B cell (primary cell): ENCODE measurements at regions not wholly inside any gene's neighbourhood (a gene's known extent, or its start where the extent isn't known, plus 50 kb on each side); places are given as distances from the start of the nearest gene placed in this dataset.

Source experiments
- ATAC-seq: fragments of 200-7000 bp; cut with Tn5 transposase; one replicate; pipeline ENCODE4 v1.10.0; 2021; ENCODE audit warnings: low read depth, mild to moderate bottlenecking, moderate number of reproducible peaks, moderate library complexity
- CTCF ChIA-PET: fragments of 350-600 bp; sonication (Branson Sonifier 250); formaldehyde crosslinking; loops from one replicate; lab custom pipeline; 2021; ENCODE audit warnings: antibody characterized with exemption, inconsistent platforms; lab: Charles Lee
- POLR2A ChIA-PET: fragments of 350-600 bp; sonication (Branson Sonifier 250); formaldehyde crosslinking; loops from one replicate; lab custom pipeline; 2021; ENCODE audit warnings: antibody characterized with exemption; lab: Charles Lee
- DNase-seq: peaks from one replicate; pipeline ENCODE4 v3.0.0; 2013
- H2AFZ ChIP-seq: 2 replicates; pipeline ENCODE4 v1.6.1; 2012; ENCODE audit warnings: mild to moderate bottlenecking, low read depth, low read length; ENCODE audit not compliant: insufficient read depth, poor library complexity, severe bottlenecking
- H3K27ac ChIP-seq, 2 donors: 1 replicate in 1 of 2; 2 replicates in 1 of 2; pipeline ENCODE4 v1.5.1; 2012 to 2013; ENCODE audit warnings: low read length in 2 of 2, mild to moderate bottlenecking in 2 of 2, moderate library complexity in 1 of 2
- H3K27me3 ChIP-seq, 4 experiments: fragments of 200-600 bp in 1 of 4; sonication (generic) in 1 of 4; replicated peaks in 1 of 4; 1 replicate in 2 of 4; 2 replicates in 2 of 4; pipeline versions ENCODE4 v1.6.1 to v1.7.0; 2013 to 2016; ENCODE audit warnings: low read length in 3 of 4, mild to moderate bottlenecking in 2 of 4, mixed read lengths in 1 of 4, moderate library complexity in 1 of 4; ENCODE audit not compliant: insufficient read depth in 4 of 4, control insufficient read depth in 3 of 4; ENCODE audit errors: control extremely low read depth in 1 of 4
- H3K36me3 ChIP-seq, 2 experiments: replicated peaks in 1 of 2; 1 replicate in 1 of 2; 2 replicates in 1 of 2; pipeline versions ENCODE4 v1.6.1 to v1.7.1; 2013; ENCODE audit warnings: low read length in 1 of 2; ENCODE audit not compliant: insufficient read depth in 2 of 2, control insufficient read depth in 1 of 2; ENCODE audit errors: control extremely low read depth in 1 of 2, extremely low read depth in 1 of 2
- H3K4me1 ChIP-seq, 2 donors: fragments of 200-600 bp in 1 of 2; sonication (generic) in 1 of 2; 1 replicate in 1 of 2; 2 replicates in 1 of 2; pipeline versions ENCODE4 v1.5.1 to v1.6.1; 2013 to 2017; ENCODE audit warnings: low read length in 2 of 2; ENCODE audit not compliant: control insufficient read depth in 2 of 2, insufficient read depth in 2 of 2
- H3K4me2 ChIP-seq: replicated peaks from 2 replicates; pipeline ENCODE3; 2012; ENCODE audit warnings: mild to moderate bottlenecking, low read depth, low read length; ENCODE audit not compliant: poor library complexity, severe bottlenecking
- H3K4me3 ChIP-seq, 5 experiments: fragments of 200-600 bp in 1 of 5; sonication (generic) in 1 of 5; 1 replicate in 3 of 5; 2 replicates in 2 of 5; pipeline versions ENCODE4 v1.5.1 to v1.7.0; 2011 to 2016; ENCODE audit warnings: low read length in 4 of 5, mild to moderate bottlenecking in 4 of 5, low read depth in 2 of 5, control low read depth in 1 of 5, moderate library complexity in 1 of 5; ENCODE audit not compliant: insufficient read depth in 1 of 5; ENCODE audit errors: control extremely low read depth in 1 of 5, extremely low read depth in 1 of 5
- H3K79me2 ChIP-seq: fragments of 200-600 bp; sonication (generic); one replicate; pipeline ENCODE4 v1.6.0; 2016; ENCODE audit warnings: low read length; ENCODE audit not compliant: control insufficient read depth, insufficient read depth
- H3K9ac ChIP-seq: fragments of 200-600 bp; sonication (generic); 2 replicates; pipeline ENCODE4 v1.6.1; 2017; ENCODE audit warnings: mild to moderate bottlenecking, low read length, moderate library complexity
- H3K9me3 ChIP-seq, 3 donors: one replicate each; pipeline versions ENCODE4 v1.6.1 to v1.7.1; 2013; ENCODE audit warnings: low read length in 2 of 3; ENCODE audit not compliant: control insufficient read depth in 2 of 3, insufficient read depth in 1 of 3; ENCODE audit errors: control extremely low read depth in 1 of 3
- H4K20me1 ChIP-seq: 2 replicates; pipeline ENCODE4 v1.6.0; 2012; ENCODE audit warnings: mild to moderate bottlenecking, low read length; ENCODE audit not compliant: insufficient read depth, control insufficient read depth, poor library complexity, severe bottlenecking
- H3K27ac Mint-ChIP-seq: one replicate; pipeline ENCODE4 v1.8.0; 2021; ENCODE audit warnings: mixed read lengths
- H3K27me3 Mint-ChIP-seq: one replicate; pipeline ENCODE4 v1.8.0; 2021; ENCODE audit warnings: mixed read lengths
- H3K4me1 Mint-ChIP-seq: one replicate; pipeline ENCODE4 v1.8.0; 2021; ENCODE audit warnings: mixed read lengths
- H3K4me3 Mint-ChIP-seq: one replicate; pipeline ENCODE4 v1.8.0; 2021; ENCODE audit warnings: mixed read lengths
- H3K9me3 Mint-ChIP-seq: one replicate; pipeline ENCODE4 v1.8.0; 2022; ENCODE audit warnings: mixed read lengths; ENCODE audit not compliant: insufficient read depth
- CTCF ChIP-seq: fragments of 200-600 bp; IDR thresholded peaks from one replicate; pipeline ENCODE4 v1.8.0; 2022; ENCODE audit warnings: antibody characterized with exemption, mild to moderate bottlenecking
- EZH2 ChIP-seq: IDR thresholded peaks from 2 replicates; pipeline ENCODE4 v1.6.1; 2012; ENCODE audit warnings: borderline replicate concordance, low read depth, mild to moderate bottlenecking, moderate library complexity, low read length; ENCODE audit not compliant: insufficient read depth, poor library complexity, severe bottlenecking
- WGBS: methylation state at CpG from one replicate; pipeline ENCODE4 v1.1.5; 2013; ENCODE audit warnings: missing lambda C conversion rate; ENCODE audit not compliant: insufficient coverage; 5-methylcytosine and 5-hydroxymethylcytosine counted together
- intact Hi-C: fragments of 100-400 bp; cut with micrococcal nuclease; formaldehyde crosslinking; loops from one replicate; pipeline ENCODE4 v1.10.0; 2022

GRCh38 chr1:208809876-208810275, 565.7 kb upstream of the PLXNA2 start:
- intact Hi-C loops, result no loop called here
- H3K4me1 Mint-ChIP-seq, result no peaks in the 10 kb centered on the region
- peaks cover 2% of the 10 kb centered on the region for H3K9me3 Mint-ChIP-seq
- no peak overlapping the region for H3K27ac ChIP-seq
- no peak overlapping the region for H3K4me2 ChIP-seq
- no peaks in the 10 kb centered on the region for H3K27me3 Mint-ChIP-seq
- no peak overlapping the region for H3K27ac Mint-ChIP-seq
- no peak overlapping the region for H2AFZ ChIP-seq
- no peaks in the 10 kb centered on the region for H3K4me1 ChIP-seq
- no peak for TF ChIP-seq EZH2
- H3K4me3 Mint-ChIP-seq, result no peak overlapping the region
- H4K20me1 ChIP-seq, result no peaks in the 10 kb centered on the region
- no peak for ATAC-seq
- H3K9me3 ChIP-seq, result peaks cover 0 to 3% (median 0%) of the 10 kb centered on the region in 3 donors
- CTCF ChIA-PET, result no interaction called here
- H3K4me3 ChIP-seq, result no peak overlapping the region
- H3K36me3 ChIP-seq, result no peaks in the 10 kb centered on the region
- POLR2A ChIA-PET, result no interaction called here
- H3K27me3 ChIP-seq, result no peaks in the 10 kb centered on the region
- 92% methylated on average over 2 of the region's 3 CpGs for WGBS
- H3K79me2 ChIP-seq, result no peaks in the 10 kb centered on the region
- DNase-seq, result no peak
- H3K9ac ChIP-seq, result no peak overlapping the region

GRCh38 chr1:208818770-208819445, 574.7 kb upstream of the PLXNA2 start:
- H2AFZ ChIP-seq, result no peak overlapping the region
- no peaks in the 10 kb centered on the region for H3K4me1 Mint-ChIP-seq
- no peak for TF ChIP-seq CTCF
- TF ChIP-seq EZH2, result no peak
- ChIA-PET POLR2A (no interaction called here), CTCF (no interaction called here)
- no peaks in the 10 kb centered on the region for H3K79me2 ChIP-seq
- no peaks in the 10 kb centered on the region for H3K9me3 Mint-ChIP-seq
- no peaks in the 10 kb centered on the region for H3K27me3 ChIP-seq
- no peaks in the 10 kb centered on the region for H3K27me3 Mint-ChIP-seq
- no peak overlapping the region for H3K9ac ChIP-seq
- intact Hi-C loops, result no loop called here
- no peak overlapping the region for H3K27ac Mint-ChIP-seq
- ATAC-seq, result no peak
- H3K4me1 ChIP-seq, result no peaks in the 10 kb centered on the region
- no peak overlapping the region for H3K4me3 ChIP-seq
- WGBS, result 90% methylated on average over 2 of the region's 8 CpGs
- H3K9me3 ChIP-seq, result no peaks in the 10 kb centered on the region
- no peaks in the 10 kb centered on the region for H4K20me1 ChIP-seq
- no peak overlapping the region for H3K27ac ChIP-seq
- H3K36me3 ChIP-seq, result no peaks in the 10 kb centered on the region
- H3K4me2 ChIP-seq, result no peak overlapping the region
- no peak for DNase-seq
- no peak overlapping the region for H3K4me3 Mint-ChIP-seq
